Colonic mucosa (tissue), 4 donors: ENCODE measurements at regions not wholly inside any gene's neighbourhood (a gene's known extent, or its start where the extent isn't known, plus 50 kb on each side); places are given as distances from the start of the nearest gene placed in this dataset.

Experiments used
- DNase-seq: peaks from one replicate; pipeline ENCODE4 v3.0.0-alpha.2; 2020
- H3K27ac ChIP-seq: fragments of 200-600 bp; one replicate; pipeline ENCODE4 v1.8.0; 2021
- H3K27me3 ChIP-seq: fragments of 200-600 bp; one replicate; pipeline ENCODE4 v1.8.0; 2021
- H3K36me3 ChIP-seq: fragments of 200-600 bp; one replicate; pipeline ENCODE4 v1.8.0; 2021
- H3K4me1 ChIP-seq: fragments of 200-600 bp; one replicate; pipeline ENCODE4 v1.8.0; 2021; ENCODE audit warnings: mild to moderate bottlenecking
- H3K4me3 ChIP-seq: fragments of 200-600 bp; one replicate; pipeline ENCODE4 v1.8.0; 2021
- H3K9ac ChIP-seq, 2 donors: one replicate each; pipeline ENCODE4 v1.7.0; 2013; ENCODE audit warnings: control low read depth in 2 of 2, low read depth in 2 of 2, low read length in 2 of 2
- H3K9me3 ChIP-seq: fragments of 200-600 bp; one replicate; pipeline ENCODE4 v1.8.0; 2021
- intact Hi-C: fragments of 100-400 bp; cut with DNase I; formaldehyde crosslinking; loops from one replicate; pipeline ENCODE4 v1.14.1; 2022
- TF ChIP-seq, protein P1 (sequence below): fragments of 200-600 bp; IDR thresholded peaks from one replicate; pipeline ENCODE4 v1.8.0; 2022; ENCODE audit warnings: antibody characterized with exemption, mild to moderate bottlenecking
- donor health status: healthy.
- donor health status: DM: no; HTN: no; CAD: no.
- donor health status: DM: no; HTN: no; CAD: no.

- H3K4me3 ChIP-seq: no peak overlapping the region
- no peak overlapping the region for H3K9ac ChIP-seq
- no peaks in the 10 kb centered on the region for H3K4me1 ChIP-seq
- no peaks in the 10 kb centered on the region for H3K36me3 ChIP-seq
- H3K27ac ChIP-seq: no peak overlapping the region
- no peaks in the 10 kb centered on the region for H3K9me3 ChIP-seq
- DNase-seq: no peak
- intact Hi-C loops: no loop called here
- TF ChIP-seq, protein P1, sequence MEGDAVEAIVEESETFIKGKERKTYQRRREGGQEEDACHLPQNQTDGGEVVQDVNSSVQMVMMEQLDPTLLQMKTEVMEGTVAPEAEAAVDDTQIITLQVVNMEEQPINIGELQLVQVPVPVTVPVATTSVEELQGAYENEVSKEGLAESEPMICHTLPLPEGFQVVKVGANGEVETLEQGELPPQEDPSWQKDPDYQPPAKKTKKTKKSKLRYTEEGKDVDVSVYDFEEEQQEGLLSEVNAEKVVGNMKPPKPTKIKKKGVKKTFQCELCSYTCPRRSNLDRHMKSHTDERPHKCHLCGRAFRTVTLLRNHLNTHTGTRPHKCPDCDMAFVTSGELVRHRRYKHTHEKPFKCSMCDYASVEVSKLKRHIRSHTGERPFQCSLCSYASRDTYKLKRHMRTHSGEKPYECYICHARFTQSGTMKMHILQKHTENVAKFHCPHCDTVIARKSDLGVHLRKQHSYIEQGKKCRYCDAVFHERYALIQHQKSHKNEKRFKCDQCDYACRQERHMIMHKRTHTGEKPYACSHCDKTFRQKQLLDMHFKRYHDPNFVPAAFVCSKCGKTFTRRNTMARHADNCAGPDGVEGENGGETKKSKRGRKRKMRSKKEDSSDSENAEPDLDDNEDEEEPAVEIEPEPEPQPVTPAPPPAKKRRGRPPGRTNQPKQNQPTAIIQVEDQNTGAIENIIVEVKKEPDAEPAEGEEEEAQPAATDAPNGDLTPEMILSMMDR: no peak
- no peaks in the 10 kb centered on the region for H3K27me3 ChIP-seq
Observed at GRCh38 chr6:102390541-102390940, 997.0 kb downstream of the GRIK2 start.

DNA sequence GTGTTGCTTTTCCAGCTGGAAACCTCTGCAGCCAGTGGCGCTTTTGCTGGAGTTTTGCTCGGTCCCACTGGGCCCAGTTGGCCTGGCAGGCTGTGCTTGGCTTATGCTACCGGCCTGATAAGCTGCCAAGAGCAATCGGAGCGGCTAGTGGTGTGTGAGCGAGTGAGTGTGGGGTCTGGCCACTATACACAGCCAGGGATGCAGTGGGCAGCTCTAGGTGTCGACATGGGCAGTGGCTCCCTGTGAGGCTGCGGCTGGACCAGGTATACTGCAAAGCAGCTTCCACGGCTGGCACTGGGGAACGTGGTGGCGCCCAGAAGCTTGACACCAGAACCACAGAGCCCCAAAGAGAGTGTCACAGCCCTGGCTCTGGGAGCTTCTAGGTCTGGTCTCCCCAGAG, 996.5 kb downstream of the GRIK2 start:
- Histone ChIP-seq H3K27me3 (no peaks in the 10 kb centered on the region), H3K4me1 (no peaks in the 10 kb centered on the region), H3K36me3 (no peaks in the 10 kb centered on the region), H3K4me3 (no peak overlapping the region), H3K9ac (no peak overlapping the region), H3K27ac (no peak overlapping the region), H3K9me3 (no peaks in the 10 kb centered on the region)
- TF ChIP-seq, protein P1: no peak
- intact Hi-C loops: no loop called here
- no peak for DNase-seq

DNA sequence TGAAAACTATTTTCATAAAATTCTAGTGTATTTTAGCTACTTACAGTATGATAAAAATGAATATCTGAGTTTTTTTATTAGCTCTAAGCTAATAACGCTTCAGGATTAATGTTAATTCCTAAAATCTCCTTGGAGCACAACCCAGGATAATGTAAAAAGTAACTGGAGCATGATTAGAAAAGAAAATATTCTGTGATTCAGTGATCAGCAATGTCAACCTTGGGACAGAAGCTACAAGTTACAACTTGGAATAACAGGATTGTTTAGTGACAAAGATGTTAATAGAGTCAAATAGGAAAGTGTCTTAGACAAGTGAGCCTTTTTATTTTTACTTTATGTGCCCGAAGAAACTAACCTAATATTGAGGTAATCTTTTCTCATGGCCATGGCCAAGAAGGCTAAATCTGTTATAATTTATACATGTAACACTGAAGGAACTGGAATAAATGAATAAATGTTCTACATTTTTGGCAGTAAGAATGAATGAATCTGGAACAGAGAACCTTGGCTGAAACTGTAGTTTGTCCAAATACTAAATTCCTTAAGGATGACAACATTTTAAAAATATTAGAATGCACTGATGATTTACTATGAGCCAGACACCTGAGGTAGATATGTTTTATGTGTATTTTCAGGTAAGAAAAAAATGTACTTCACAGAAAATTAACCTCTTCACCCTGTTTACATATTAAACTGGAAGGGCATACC, 994.0 kb downstream of the GRIK2 start:
- Histone ChIP-seq H3K9ac (no peak overlapping the region), H3K36me3 (no peaks in the 10 kb centered on the region), H3K27ac (no peak overlapping the region), H3K27me3 (no peaks in the 10 kb centered on the region), H3K4me1 (no peaks in the 10 kb centered on the region), H3K9me3 (no peaks in the 10 kb centered on the region), H3K4me3 (no peak overlapping the region)
- intact Hi-C loops: no loop called here
- DNase-seq: no peak
- TF ChIP-seq, protein P1: no peak

DNA sequence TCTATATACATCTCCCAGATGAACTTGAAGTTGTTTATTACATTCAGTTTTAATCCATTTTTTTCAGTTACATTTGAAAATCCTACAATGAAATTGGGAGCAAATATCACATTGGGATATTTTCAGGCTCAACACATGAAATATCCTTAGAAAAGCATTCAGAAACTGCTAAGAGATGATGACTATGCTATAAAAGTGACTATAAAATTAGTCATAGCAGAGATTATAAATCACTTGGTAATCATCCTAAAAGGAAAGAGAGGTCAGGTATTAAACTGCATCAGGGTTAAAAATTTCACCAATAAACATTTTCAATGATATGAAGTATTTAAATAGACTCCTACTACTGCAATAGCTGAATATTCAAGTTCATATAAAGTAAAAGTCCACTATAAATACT, 987.7 kb downstream of the GRIK2 start:
- Histone ChIP-seq H3K4me3 (no peak overlapping the region), H3K4me1 (no peaks in the 10 kb centered on the region)

DNA sequence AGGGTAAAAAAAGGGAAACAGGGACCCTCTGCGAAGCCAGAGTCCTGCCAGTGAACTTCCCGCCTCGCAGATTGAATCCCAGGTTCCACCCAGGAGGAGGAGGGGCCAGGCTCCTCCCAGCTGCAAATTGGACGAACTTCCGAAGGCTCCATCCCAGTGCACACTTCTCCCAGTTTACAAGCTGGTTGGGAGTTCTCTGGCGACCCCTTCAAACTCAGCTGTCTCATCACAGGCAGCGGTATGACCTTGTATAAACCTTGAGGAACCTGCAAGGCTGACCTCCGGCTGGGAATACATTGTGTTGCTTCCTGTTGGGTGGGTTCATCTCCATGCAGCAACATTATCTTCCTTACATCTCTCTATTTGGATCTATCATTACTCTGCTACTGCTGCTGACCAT, 962.7 kb downstream of the GRIK2 start:
- Histone ChIP-seq H3K9ac (no peak overlapping the region), H3K4me3 (no peak overlapping the region), H3K4me1 (no peaks in the 10 kb centered on the region), H3K36me3 (no peaks in the 10 kb centered on the region), H3K27me3 (no peaks in the 10 kb centered on the region), H3K9me3 (no peaks in the 10 kb centered on the region), H3K27ac (no peak overlapping the region)
- intact Hi-C loops: no loop called here
- TF ChIP-seq, protein P1: no peak
- no peak for DNase-seq

More for the DNA sequence above, 987.7 kb downstream of the GRIK2 start:
- intact Hi-C loops: no loop called here
- no peaks in the 10 kb centered on the region for H3K36me3 ChIP-seq
- H3K27ac ChIP-seq: no peak overlapping the region
- H3K9me3 ChIP-seq: no peaks in the 10 kb centered on the region
- TF ChIP-seq, protein P1: no peak
- no peak for DNase-seq
- H3K9ac ChIP-seq: no peak overlapping the region
- no peaks in the 10 kb centered on the region for H3K27me3 ChIP-seq
